ENCODE measurements at regions not wholly inside any gene's neighbourhood (a gene's known extent, or its start where the extent isn't known, plus 50 kb on each side); places are given as distances from the start of the nearest gene placed in this dataset.

DNA sequence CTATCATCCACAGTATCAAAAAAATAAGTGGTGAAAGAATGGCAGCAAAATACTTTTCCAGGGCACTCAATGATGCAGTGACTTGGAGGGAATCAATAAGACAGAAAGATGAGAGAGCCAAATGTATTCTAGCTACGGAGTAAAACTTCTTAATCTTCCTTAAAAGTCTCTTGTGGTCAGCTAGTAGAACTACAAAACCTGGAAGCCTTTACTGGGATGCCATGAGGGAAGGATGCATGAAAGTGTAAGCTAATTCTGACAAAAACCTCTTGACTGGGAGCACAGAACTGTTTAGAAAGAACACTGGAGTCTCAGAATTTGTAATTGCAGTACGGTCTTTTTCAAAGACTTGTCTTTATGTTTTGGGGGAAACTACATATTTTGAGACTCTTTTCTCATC, 432.8 kb upstream of the PTPRD start:
- intact Hi-C loops (cut with micrococcal nuclease) = no loop called here
- TF ChIP-seq MAZ (IDR thresholded peaks at IDR 0.05; ENCODE audit: borderline replicate concordance, low read depth, low read length) = no peak
- no peak for TF ChIP-seq FOS (IDR thresholded peaks at IDR 0.05; ENCODE audit: low read depth, low read length)
- TF ChIP-seq NFE2L2 (IDR thresholded peaks at IDR 0.05; ENCODE audit: low read depth, low read length) = no peak
- no peak for TF ChIP-seq MAFK (IDR thresholded peaks at IDR 0.05; ENCODE audit: low read depth, low read length)
- TF ChIP-seq ELK1 (IDR thresholded peaks at IDR 0.05; ENCODE audit: borderline replicate concordance, low read depth, low read length) = no peak
- TF ChIP-seq USF2 (IDR thresholded peaks at IDR 0.05; ENCODE audit: low read depth, low read length) = no peak
- TF ChIP-seq, protein P1, sequence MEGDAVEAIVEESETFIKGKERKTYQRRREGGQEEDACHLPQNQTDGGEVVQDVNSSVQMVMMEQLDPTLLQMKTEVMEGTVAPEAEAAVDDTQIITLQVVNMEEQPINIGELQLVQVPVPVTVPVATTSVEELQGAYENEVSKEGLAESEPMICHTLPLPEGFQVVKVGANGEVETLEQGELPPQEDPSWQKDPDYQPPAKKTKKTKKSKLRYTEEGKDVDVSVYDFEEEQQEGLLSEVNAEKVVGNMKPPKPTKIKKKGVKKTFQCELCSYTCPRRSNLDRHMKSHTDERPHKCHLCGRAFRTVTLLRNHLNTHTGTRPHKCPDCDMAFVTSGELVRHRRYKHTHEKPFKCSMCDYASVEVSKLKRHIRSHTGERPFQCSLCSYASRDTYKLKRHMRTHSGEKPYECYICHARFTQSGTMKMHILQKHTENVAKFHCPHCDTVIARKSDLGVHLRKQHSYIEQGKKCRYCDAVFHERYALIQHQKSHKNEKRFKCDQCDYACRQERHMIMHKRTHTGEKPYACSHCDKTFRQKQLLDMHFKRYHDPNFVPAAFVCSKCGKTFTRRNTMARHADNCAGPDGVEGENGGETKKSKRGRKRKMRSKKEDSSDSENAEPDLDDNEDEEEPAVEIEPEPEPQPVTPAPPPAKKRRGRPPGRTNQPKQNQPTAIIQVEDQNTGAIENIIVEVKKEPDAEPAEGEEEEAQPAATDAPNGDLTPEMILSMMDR (conservative IDR thresholded peaks at IDR 0.05; ENCODE audit: low read depth, low read length) = no peak
- TF ChIP-seq CEBPB (IDR thresholded peaks at IDR 0.05; ENCODE audit: low read depth, low read length) = no peak
- no peak for TF ChIP-seq RFX5 (IDR thresholded peaks at IDR 0.05; ENCODE audit: low read depth, low read length)
- TF ChIP-seq RCOR1 (IDR thresholded peaks at IDR 0.05; ENCODE audit: insufficient replicate concordance, low read length) = no peak
- TF ChIP-seq RAD21 (IDR thresholded peaks at IDR 0.05; ENCODE audit: low read length) = no peak
- no peak for TF ChIP-seq SMC3 (IDR thresholded peaks at IDR 0.05; ENCODE audit: low read depth, low read length)
- TF ChIP-seq POLR2A (IDR thresholded peaks at IDR 0.05; ENCODE audit: low read depth, low read length) = no peak
- no peak for TF ChIP-seq CHD1 (IDR thresholded peaks at IDR 0.05; ENCODE audit: low read depth, low read length)
- TF ChIP-seq MXI1 (IDR thresholded peaks at IDR 0.05; ENCODE audit: borderline replicate concordance, low read depth, low read length) = no peak
- TF ChIP-seq BHLHE40 (IDR thresholded peaks at IDR 0.05; ENCODE audit: low read depth, low read length) = no peak
- WGBS, 2 experiments (ENCODE audit: extremely low coverage in 2 of 2, insufficient read length in 1 of 2) = no CpG with 5 or more reads among the region's 2 CpGs

More for the DNA sequence above, 432.8 kb upstream of the PTPRD start:
- in situ Hi-C loops (cut with MboI; ENCODE audit: low sequenced_read_pairs) = no loop called here
- Histone ChIP-seq H3K9me3 (ENCODE audit: control insufficient read depth, insufficient read depth, low read length) (no peaks in the 10 kb centered on the region), H2BK120ac (ENCODE audit: low read depth, low read length) (no peak overlapping the region), H3K9me1 (ENCODE audit: insufficient read depth, low read length) (no peaks in the 10 kb centered on the region), H3K36me3 (ENCODE audit: control insufficient read depth, insufficient read depth, low read length) (no peaks in the 10 kb centered on the region), H3K9ac (ENCODE audit: low read depth, low read length) (no peak overlapping the region), H3K4ac (ENCODE audit: low read depth, low read length) (no peak overlapping the region), H4K20me1 (ENCODE audit: insufficient read depth, low read length) (no peaks in the 10 kb centered on the region), H2AFZ (replicated peaks; ENCODE audit: low read length, poor library complexity) (no peak overlapping the region), H3K4me3 (ENCODE audit: insufficient read depth, low read depth, low read length) (no peak overlapping the region), H2AK5ac (ENCODE audit: low read depth, low read length) (no peak overlapping the region), H3K4me1 (ENCODE audit: control insufficient read depth, insufficient read depth, low read length) (no peaks in the 10 kb centered on the region), H2BK5ac (ENCODE audit: low read depth, low read length, poor library complexity, severe bottlenecking) (no peak overlapping the region), H3K27me3 (ENCODE audit: control insufficient read depth, insufficient read depth, low read length) (no peaks in the 10 kb centered on the region), H3K23ac (ENCODE audit: low read depth, low read length) (no peak overlapping the region), H4K8ac (ENCODE audit: low read depth in 2 of 2, low read length in 2 of 2) (no peak overlapping the region), H3K27ac (ENCODE audit: insufficient read depth, low read length) (no peak overlapping the region), H2BK15ac (ENCODE audit: low read depth, low read length) (no peak overlapping the region), H3K56ac (ENCODE audit: extremely low read depth, insufficient read depth, low read length) (no peak overlapping the region), H4K5ac (ENCODE audit: low read depth, low read length) (no peak overlapping the region), H2BK20ac (ENCODE audit: low read depth, low read length) (no peak overlapping the region), H3K18ac (ENCODE audit: low read depth, low read length) (no peak overlapping the region), H4K91ac (ENCODE audit: insufficient read depth, low read depth, low read length) (no peak overlapping the region), H3K4me2 (ENCODE audit: low read depth, low read length) (no peak overlapping the region), H2AK9ac (replicated peaks; ENCODE audit: low read depth, low read length, poor library complexity) (no peak overlapping the region), H3K79me1 (ENCODE audit: low read depth in 1 of 2, low read length in 2 of 2) (no peaks in the 10 kb centered on the region), H3K14ac (replicated peaks; ENCODE audit: low read depth, low read length) (no peak overlapping the region)
- BruUV-seq (replicated peaks) = no TSS peak
- DNase-seq (no peak), ATAC-seq (ENCODE audit: low read depth) (no peak)
- ChIA-PET POLR2A (ENCODE audit: unreplicated experiment) (no interaction called here), CTCF (no interaction called here)
- dilution Hi-C loops (cut with HindIII; ENCODE audit: low sequenced_read_pairs, unreplicated experiment) = no loop called here

Data from IMR-90 (cell line).